ENCODE measurements at regions not wholly inside any gene's neighbourhood (a gene's known extent, or its start where the extent isn't known, plus 50 kb on each side); places are given as distances from the start of the nearest gene placed in this dataset.

DNA sequence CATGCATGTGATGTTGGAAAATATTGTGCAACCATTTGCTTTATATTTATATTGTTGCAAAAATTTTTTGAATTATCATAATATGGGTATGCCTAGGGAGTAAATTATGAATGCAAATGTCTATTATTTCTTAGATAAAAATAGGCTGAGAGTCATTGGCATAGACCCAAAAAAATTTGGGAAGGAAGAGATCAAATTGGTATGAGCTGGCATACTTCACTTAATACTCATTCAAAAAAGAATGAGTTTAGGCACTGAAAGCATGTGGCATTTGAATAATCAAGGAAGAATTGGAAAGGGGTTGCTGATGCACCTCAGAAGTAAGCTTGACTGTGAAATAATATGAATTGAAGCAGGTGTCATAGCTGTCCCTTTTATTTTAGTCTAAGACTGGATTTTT, 764.0 kb upstream of the DPPA4 start:
- H3K4me1 ChIP-seq (ENCODE audit: low read depth, poor library complexity, severe bottlenecking) = no peaks in the 10 kb centered on the region
- H3K27ac ChIP-seq = no peak overlapping the region
- no peaks in the 10 kb centered on the region for H3K27me3 ChIP-seq (ENCODE audit: insufficient read depth, low read depth)
- H2AFZ ChIP-seq (ENCODE audit: low read depth) = no peak overlapping the region
- no peak overlapping the region for H3K4me2 ChIP-seq
- no peak overlapping the region for H3K4me3 ChIP-seq (IDR thresholded peaks at IDR 0.05; ENCODE audit: insufficient read depth, low read depth, low read length)
- H3K79me2 ChIP-seq (ENCODE audit: insufficient read depth, low read depth) = no peaks in the 10 kb centered on the region
- H4K20me1 ChIP-seq (ENCODE audit: insufficient read depth) = no peaks in the 10 kb centered on the region
- H3K36me3 ChIP-seq (ENCODE audit: insufficient read depth) = no peaks in the 10 kb centered on the region
- TF ChIP-seq, protein P1, sequence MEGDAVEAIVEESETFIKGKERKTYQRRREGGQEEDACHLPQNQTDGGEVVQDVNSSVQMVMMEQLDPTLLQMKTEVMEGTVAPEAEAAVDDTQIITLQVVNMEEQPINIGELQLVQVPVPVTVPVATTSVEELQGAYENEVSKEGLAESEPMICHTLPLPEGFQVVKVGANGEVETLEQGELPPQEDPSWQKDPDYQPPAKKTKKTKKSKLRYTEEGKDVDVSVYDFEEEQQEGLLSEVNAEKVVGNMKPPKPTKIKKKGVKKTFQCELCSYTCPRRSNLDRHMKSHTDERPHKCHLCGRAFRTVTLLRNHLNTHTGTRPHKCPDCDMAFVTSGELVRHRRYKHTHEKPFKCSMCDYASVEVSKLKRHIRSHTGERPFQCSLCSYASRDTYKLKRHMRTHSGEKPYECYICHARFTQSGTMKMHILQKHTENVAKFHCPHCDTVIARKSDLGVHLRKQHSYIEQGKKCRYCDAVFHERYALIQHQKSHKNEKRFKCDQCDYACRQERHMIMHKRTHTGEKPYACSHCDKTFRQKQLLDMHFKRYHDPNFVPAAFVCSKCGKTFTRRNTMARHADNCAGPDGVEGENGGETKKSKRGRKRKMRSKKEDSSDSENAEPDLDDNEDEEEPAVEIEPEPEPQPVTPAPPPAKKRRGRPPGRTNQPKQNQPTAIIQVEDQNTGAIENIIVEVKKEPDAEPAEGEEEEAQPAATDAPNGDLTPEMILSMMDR (conservative IDR thresholded peaks at IDR 0.05; ENCODE audit: low read depth, low read length) = no peak
- H3K9ac ChIP-seq = no peak overlapping the region

DNA sequence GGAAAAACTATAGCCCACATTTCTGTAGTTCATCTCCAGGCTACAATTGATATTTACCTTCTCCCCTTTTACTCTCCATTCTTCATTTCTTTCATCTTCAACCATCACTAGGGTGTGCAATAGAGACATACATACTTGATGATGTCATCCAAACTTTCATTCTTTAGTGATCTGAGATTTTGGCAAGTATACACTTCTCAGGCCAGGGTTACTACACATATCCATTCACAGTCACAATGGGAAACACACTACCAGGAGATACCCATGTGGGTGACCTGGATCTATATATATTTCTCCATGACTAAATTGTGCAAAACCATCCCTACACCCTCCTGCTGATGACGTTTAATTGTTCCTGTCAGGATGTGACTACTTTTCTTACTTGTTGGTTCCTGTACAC, 769.5 kb upstream of the DPPA4 start:
- H3K79me2 ChIP-seq (ENCODE audit: insufficient read depth, low read depth) = no peaks in the 10 kb centered on the region
- no peak overlapping the region for H2AFZ ChIP-seq (ENCODE audit: low read depth)
- H3K4me3 ChIP-seq (IDR thresholded peaks at IDR 0.05; ENCODE audit: insufficient read depth, low read depth, low read length) = no peak overlapping the region
- no peak overlapping the region for H3K27ac ChIP-seq
- TF ChIP-seq, protein P1 (conservative IDR thresholded peaks at IDR 0.05; ENCODE audit: low read depth, low read length) = no peak
- H3K4me1 ChIP-seq (ENCODE audit: low read depth, poor library complexity, severe bottlenecking) = no peaks in the 10 kb centered on the region
- H4K20me1 ChIP-seq (ENCODE audit: insufficient read depth) = no peaks in the 10 kb centered on the region
- no peak overlapping the region for H3K9ac ChIP-seq
- no peaks in the 10 kb centered on the region for H3K36me3 ChIP-seq (ENCODE audit: insufficient read depth)
- no peaks in the 10 kb centered on the region for H3K27me3 ChIP-seq (ENCODE audit: insufficient read depth, low read depth)
- H3K4me2 ChIP-seq = no peak overlapping the region

DNA sequence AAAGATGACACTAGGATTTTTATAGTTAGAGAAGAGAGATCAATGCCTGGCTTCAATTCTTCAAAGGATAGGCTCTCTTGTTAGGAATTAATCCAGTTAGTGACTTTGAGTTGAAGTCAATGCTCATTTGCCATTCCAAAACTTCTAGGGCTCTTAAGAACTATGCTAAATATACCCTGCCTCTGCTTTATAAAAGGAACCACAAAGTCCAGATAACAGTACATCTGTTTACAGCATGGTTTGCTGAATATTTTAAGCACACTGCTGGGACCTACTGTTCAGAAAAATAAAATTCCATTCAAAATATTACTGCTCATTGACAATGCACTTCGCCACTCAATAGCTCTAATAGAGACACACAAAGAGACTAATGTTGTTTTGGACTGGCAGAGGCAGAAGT, 786.6 kb upstream of the DPPA4 start:
- H3K27me3 ChIP-seq (ENCODE audit: insufficient read depth, low read depth) = no peaks in the 10 kb centered on the region
- no peaks in the 10 kb centered on the region for H3K4me1 ChIP-seq (ENCODE audit: low read depth, poor library complexity, severe bottlenecking)
- H3K36me3 ChIP-seq (ENCODE audit: insufficient read depth) = no peaks in the 10 kb centered on the region
- H3K27ac ChIP-seq = no peak overlapping the region
- H4K20me1 ChIP-seq (ENCODE audit: insufficient read depth) = no peaks in the 10 kb centered on the region
- H3K4me3 ChIP-seq (IDR thresholded peaks at IDR 0.05; ENCODE audit: insufficient read depth, low read depth, low read length) = no peak overlapping the region
- TF ChIP-seq, protein P1 (conservative IDR thresholded peaks at IDR 0.05; ENCODE audit: low read depth, low read length) = no peak
- H2AFZ ChIP-seq (ENCODE audit: low read depth) = no peak overlapping the region
- H3K79me2 ChIP-seq (ENCODE audit: insufficient read depth, low read depth) = no peaks in the 10 kb centered on the region
- H3K9ac ChIP-seq = no peak overlapping the region
- H3K4me2 ChIP-seq = no peak overlapping the region

DNA sequence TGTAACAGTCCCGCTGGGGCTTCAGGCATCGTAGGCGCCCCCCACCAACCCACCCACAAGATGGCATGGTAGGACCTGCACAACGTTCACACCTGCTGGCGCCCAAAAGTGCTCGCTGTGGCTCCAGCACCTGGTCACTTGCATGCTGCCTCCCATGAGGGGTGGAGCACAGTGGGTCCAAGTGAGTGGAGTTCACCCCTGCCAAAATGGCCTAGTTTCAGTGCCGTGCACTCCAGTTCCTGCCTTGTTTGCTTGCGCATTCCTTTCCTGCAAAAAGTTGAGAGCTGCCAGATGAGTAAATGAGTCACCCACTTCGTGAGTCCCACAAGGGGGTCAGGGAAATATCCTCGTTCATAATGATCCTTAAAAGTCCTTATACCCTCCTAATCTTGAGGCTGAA, 788.7 kb upstream of the DPPA4 start:
- Histone ChIP-seq H4K20me1 (ENCODE audit: insufficient read depth) (no peaks in the 10 kb centered on the region), H3K27me3 (ENCODE audit: insufficient read depth, low read depth) (no peaks in the 10 kb centered on the region), H2AFZ (ENCODE audit: low read depth) (no peak overlapping the region), H3K27ac (no peak overlapping the region), H3K9ac (no peak overlapping the region), H3K4me2 (no peak overlapping the region), H3K36me3 (ENCODE audit: insufficient read depth) (no peaks in the 10 kb centered on the region), H3K4me1 (ENCODE audit: low read depth, poor library complexity, severe bottlenecking) (no peaks in the 10 kb centered on the region), H3K79me2 (ENCODE audit: insufficient read depth, low read depth) (no peaks in the 10 kb centered on the region), H3K4me3 (IDR thresholded peaks at IDR 0.05; ENCODE audit: insufficient read depth, low read depth, low read length) (no peak overlapping the region)
- TF ChIP-seq, protein P1 (conservative IDR thresholded peaks at IDR 0.05; ENCODE audit: low read depth, low read length) = no peak

DNA sequence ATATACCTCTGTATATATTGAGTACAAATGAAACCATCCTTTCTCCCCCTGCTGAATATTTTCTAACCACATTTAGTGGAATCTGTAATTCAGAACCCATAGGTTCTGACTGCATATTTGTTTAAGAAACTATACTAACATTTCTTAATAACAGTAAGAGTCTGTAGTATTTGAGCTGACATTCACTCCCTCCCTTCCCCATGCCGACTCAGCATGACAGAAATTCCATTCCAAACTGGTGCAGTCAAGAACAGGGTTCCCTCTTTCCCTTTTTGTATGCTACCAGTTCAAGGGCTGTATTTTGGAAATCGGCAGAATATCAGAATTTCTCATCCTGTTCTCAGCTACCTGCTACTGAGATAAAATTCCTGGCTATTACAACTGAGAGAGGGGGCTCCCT, 796.6 kb upstream of the DPPA4 start:
- no peak overlapping the region for H3K9ac ChIP-seq
- H3K4me3 ChIP-seq (IDR thresholded peaks at IDR 0.05; ENCODE audit: insufficient read depth, low read depth, low read length) = no peak overlapping the region
- H3K4me1 ChIP-seq (ENCODE audit: low read depth, poor library complexity, severe bottlenecking) = no peaks in the 10 kb centered on the region
- H2AFZ ChIP-seq (ENCODE audit: low read depth) = no peak overlapping the region
- no peaks in the 10 kb centered on the region for H3K79me2 ChIP-seq (ENCODE audit: insufficient read depth, low read depth)
- no peaks in the 10 kb centered on the region for H4K20me1 ChIP-seq (ENCODE audit: insufficient read depth)
- H3K4me2 ChIP-seq = no peak overlapping the region
- H3K27me3 ChIP-seq (ENCODE audit: insufficient read depth, low read depth) = no peaks in the 10 kb centered on the region
- no peak overlapping the region for H3K27ac ChIP-seq
- TF ChIP-seq, protein P1 (conservative IDR thresholded peaks at IDR 0.05; ENCODE audit: low read depth, low read length) = no peak
- H3K36me3 ChIP-seq (ENCODE audit: insufficient read depth) = no peaks in the 10 kb centered on the region
